ENCODE measurements at regions not wholly inside any gene's neighbourhood (a gene's known extent, or its start where the extent isn't known, plus 50 kb on each side); places are given as distances from the start of the nearest gene placed in this dataset.

DNA sequence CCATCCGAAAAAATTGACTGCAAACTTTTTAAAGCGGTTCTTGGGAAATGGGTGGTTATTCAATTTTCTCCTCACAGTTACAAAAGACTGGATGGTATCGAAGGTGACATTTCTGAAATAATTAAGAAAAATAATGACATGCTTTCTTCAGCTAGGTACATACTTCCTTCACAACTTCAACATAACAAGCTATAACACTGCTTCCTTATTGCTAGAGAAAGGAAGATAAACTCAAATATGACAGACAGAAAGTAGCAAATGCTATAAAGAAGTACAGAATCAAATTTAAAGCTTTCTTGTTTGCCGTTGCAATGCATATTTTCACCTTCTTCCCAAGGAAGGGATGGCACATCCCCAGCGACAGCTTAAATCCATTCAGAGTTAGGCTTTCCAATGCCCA is 93.5 kb upstream of the EFNA5 start:
- TF ChIP-seq, protein P1, sequence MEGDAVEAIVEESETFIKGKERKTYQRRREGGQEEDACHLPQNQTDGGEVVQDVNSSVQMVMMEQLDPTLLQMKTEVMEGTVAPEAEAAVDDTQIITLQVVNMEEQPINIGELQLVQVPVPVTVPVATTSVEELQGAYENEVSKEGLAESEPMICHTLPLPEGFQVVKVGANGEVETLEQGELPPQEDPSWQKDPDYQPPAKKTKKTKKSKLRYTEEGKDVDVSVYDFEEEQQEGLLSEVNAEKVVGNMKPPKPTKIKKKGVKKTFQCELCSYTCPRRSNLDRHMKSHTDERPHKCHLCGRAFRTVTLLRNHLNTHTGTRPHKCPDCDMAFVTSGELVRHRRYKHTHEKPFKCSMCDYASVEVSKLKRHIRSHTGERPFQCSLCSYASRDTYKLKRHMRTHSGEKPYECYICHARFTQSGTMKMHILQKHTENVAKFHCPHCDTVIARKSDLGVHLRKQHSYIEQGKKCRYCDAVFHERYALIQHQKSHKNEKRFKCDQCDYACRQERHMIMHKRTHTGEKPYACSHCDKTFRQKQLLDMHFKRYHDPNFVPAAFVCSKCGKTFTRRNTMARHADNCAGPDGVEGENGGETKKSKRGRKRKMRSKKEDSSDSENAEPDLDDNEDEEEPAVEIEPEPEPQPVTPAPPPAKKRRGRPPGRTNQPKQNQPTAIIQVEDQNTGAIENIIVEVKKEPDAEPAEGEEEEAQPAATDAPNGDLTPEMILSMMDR (conservative IDR thresholded peaks at IDR 0.05; ENCODE audit: low read depth in 2 of 2) = no peak
- TF ChIP-seq NANOG (IDR thresholded peaks at IDR 0.05; ENCODE audit: borderline replicate concordance) = no peak
- no peak for TF ChIP-seq ZNF331 (CRISPR knock-in tag; IDR thresholded peaks at IDR 0.05; ENCODE audit: low read depth)
- TF ChIP-seq, protein P2, sequence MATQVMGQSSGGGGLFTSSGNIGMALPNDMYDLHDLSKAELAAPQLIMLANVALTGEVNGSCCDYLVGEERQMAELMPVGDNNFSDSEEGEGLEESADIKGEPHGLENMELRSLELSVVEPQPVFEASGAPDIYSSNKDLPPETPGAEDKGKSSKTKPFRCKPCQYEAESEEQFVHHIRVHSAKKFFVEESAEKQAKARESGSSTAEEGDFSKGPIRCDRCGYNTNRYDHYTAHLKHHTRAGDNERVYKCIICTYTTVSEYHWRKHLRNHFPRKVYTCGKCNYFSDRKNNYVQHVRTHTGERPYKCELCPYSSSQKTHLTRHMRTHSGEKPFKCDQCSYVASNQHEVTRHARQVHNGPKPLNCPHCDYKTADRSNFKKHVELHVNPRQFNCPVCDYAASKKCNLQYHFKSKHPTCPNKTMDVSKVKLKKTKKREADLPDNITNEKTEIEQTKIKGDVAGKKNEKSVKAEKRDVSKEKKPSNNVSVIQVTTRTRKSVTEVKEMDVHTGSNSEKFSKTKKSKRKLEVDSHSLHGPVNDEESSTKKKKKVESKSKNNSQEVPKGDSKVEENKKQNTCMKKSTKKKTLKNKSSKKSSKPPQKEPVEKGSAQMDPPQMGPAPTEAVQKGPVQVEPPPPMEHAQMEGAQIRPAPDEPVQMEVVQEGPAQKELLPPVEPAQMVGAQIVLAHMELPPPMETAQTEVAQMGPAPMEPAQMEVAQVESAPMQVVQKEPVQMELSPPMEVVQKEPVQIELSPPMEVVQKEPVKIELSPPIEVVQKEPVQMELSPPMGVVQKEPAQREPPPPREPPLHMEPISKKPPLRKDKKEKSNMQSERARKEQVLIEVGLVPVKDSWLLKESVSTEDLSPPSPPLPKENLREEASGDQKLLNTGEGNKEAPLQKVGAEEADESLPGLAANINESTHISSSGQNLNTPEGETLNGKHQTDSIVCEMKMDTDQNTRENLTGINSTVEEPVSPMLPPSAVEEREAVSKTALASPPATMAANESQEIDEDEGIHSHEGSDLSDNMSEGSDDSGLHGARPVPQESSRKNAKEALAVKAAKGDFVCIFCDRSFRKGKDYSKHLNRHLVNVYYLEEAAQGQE (IDR thresholded peaks at IDR 0.05; ENCODE audit: unreplicated experiment) = no peak
- no peak for TF ChIP-seq POLR2AphosphoS5 (IDR thresholded peaks at IDR 0.05; ENCODE audit: low read depth)
